Cardiac muscle cell (in vitro differentiated cells and primary cell): ENCODE measurements at regions not wholly inside any gene's neighbourhood (a gene's known extent, or its start where the extent isn't known, plus 50 kb on each side); places are given as distances from the start of the nearest gene placed in this dataset.

Experiments used
- DNase-seq, 2 donors: peaks; one replicate each; pipeline versions ENCODE4 v3.0.0 to v3.0.0-alpha.2; 2010 to 2017; ENCODE audit warnings: low read depth in 1 of 2, low spot score in 1 of 2
- H3K27ac ChIP-seq: fragments of 200-600 bp; sonication (generic); 2 replicates; pipeline ENCODE4 v1.5.1; 2016
- H3K27me3 ChIP-seq: fragments of 200-600 bp; sonication (generic); 2 replicates; pipeline ENCODE4 v1.6.0; 2016; ENCODE audit warnings: control low read depth
- H3K36me3 ChIP-seq: fragments of 200-600 bp; sonication (generic); 2 replicates; pipeline ENCODE4 v1.5.1; 2016; ENCODE audit warnings: control low read depth
- H3K4me1 ChIP-seq: fragments of 200-600 bp; sonication (generic); 2 replicates; pipeline ENCODE4 v1.8.1; 2017; ENCODE audit warnings: low read depth, mild to moderate bottlenecking, mixed run types
- H3K4me3 ChIP-seq: fragments of 200-600 bp; sonication (generic); 2 replicates; pipeline ENCODE4 v1.5.1; 2016; ENCODE audit warnings: mild to moderate bottlenecking
- H3K9me3 ChIP-seq: fragments of 200-600 bp; sonication (generic); 2 replicates; pipeline ENCODE4 v1.5.1; 2017; ENCODE audit warnings: low read depth, mild to moderate bottlenecking, control low read depth
- CTCF ChIP-seq: IDR thresholded peaks from 2 replicates; pipeline ENCODE4 v1.5.1; 2012; ENCODE audit warnings: low read depth, mild to moderate bottlenecking, low read length

DNA sequence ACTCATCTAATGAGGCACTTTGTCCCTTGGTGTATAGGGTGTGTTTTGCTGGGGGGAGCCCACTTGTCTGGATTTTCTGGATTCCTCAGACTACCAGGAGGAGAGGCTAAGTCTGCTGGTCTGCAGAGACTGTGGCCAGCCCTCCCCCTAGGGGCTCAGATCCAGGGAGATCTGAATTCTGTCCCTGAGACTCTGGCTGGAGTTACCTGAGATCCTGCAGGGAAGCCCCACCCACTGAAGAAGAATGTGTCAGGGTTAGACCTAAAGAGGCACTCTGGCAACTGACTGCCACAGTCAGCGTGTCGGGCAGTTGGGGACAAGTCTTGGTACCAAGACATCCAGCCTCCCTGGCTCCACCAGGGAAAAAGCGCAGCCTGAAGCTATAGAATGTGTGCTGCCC lies 138.9 kb downstream of the DCAF12L2 start:
- no peak for DNase-seq
- no peak for TF ChIP-seq CTCF
- no peaks in the 10 kb centered on the region for H3K9me3 ChIP-seq

GRCh38 chrX:126030021-126030420 lies 136.1 kb downstream of the DCAF12L2 start:
- no peaks in the 10 kb centered on the region for H3K36me3 ChIP-seq
- no peak for TF ChIP-seq CTCF
- H3K27me3 ChIP-seq = no peaks in the 10 kb centered on the region
- no peaks in the 10 kb centered on the region for H3K9me3 ChIP-seq
- no peaks in the 10 kb centered on the region for H3K4me1 ChIP-seq
- H3K4me3 ChIP-seq = no peak overlapping the region
- DNase-seq = no peak
- no peak overlapping the region for H3K27ac ChIP-seq

More for the DNA sequence above, 138.9 kb downstream of the DCAF12L2 start:
- Histone ChIP-seq H3K4me3 (no peak overlapping the region), H3K36me3 (no peaks in the 10 kb centered on the region), H3K4me1 (no peaks in the 10 kb centered on the region), H3K27ac (no peak overlapping the region), H3K27me3 (no peaks in the 10 kb centered on the region)

- no peak overlapping the region for H3K27ac ChIP-seq
- DNase-seq = no peak
- H3K4me1 ChIP-seq = no peaks in the 10 kb centered on the region
- TF ChIP-seq CTCF = no peak
- H3K9me3 ChIP-seq = no peaks in the 10 kb centered on the region
- H3K27me3 ChIP-seq = no peaks in the 10 kb centered on the region
- H3K4me3 ChIP-seq = no peak overlapping the region
- H3K36me3 ChIP-seq = no peaks in the 10 kb centered on the region
These were observed 102.1 kb downstream of the DCAF12L2 start for GRCh38 chrX:126063984-126064383.

DNA sequence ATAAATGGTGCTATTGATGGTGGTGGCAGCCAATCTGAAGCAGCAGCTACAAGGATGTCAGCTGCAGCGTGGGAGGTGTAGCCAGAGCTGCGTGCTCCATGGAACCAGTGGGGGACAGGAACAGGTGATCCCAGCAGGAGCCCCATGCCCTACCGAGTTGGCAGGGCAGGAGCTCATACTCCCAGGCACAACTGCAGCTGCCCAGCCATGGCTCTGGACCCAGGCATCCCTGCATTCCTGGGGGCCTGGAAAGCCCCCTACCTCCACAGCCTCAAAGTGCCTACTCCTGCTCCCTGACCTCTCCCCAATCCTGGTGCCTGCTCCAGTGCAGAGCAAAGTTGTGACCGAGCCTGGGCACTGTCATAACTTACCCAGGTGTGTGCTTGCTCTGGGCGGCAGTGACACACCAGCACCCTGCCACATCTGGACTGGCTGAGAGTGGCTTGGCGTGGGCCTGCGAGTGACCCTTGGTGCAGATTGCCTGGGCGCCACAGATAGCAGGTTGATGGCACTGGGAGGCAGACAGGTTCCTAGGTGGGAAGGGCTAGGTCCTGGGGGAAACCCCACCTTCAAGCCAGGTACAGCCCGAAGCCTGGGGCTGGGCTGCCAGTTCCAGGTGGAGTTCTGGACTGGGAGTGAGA lies 101.1 kb downstream of the DCAF12L2 start:
- H3K27me3 ChIP-seq = no peaks in the 10 kb centered on the region
- no peak overlapping the region for H3K4me3 ChIP-seq
- no peaks in the 10 kb centered on the region for H3K9me3 ChIP-seq
- DNase-seq = no peak
- H3K4me1 ChIP-seq = no peaks in the 10 kb centered on the region
- no peaks in the 10 kb centered on the region for H3K36me3 ChIP-seq
- TF ChIP-seq CTCF = no peak
- no peak overlapping the region for H3K27ac ChIP-seq

DNA sequence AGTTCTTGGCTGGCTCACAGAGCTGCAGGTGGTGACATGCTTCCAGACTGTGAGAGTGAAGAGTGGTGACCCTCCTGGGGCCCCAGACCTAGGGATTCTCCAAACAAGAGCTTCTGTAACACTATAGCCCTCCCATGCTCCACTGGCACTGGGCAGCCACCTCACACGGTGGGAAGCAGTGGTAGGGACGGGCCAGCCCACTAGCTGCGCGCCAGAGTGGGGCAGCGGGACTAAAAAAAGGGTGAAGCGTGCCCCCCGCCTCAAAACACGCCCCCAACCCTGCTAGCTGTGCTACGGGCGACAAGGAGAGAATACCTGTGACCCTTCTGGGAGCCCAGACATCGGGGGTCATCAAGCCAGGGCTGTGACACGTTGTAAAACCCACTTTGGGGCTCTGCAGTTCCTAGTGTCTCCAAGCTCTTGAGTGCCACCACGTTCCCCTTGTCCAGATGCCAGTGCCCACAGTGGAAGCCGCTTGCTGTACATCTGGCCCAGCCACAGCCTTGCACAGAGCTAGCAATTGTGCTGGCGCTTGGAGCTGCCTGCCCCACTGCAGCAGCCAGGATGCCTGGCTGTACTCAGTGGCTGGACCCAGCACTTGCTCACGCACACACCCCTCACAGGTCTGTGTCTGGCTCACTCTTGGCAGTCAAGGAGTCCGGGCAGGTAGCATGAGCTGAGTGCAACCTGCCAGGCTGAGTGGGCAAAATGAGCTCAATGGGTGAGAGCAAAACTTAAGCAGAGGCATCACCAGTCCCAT lies 100.0 kb downstream of the DCAF12L2 start:
- Histone ChIP-seq H3K9me3 (no peaks in the 10 kb centered on the region), H3K36me3 (no peaks in the 10 kb centered on the region), H3K4me1 (no peaks in the 10 kb centered on the region), H3K27me3 (no peaks in the 10 kb centered on the region), H3K4me3 (no peak overlapping the region), H3K27ac (no peak overlapping the region)
- DNase-seq = no peak
- TF ChIP-seq CTCF = no peak
